Fibroblast of skin of left biceps (primary cell): ENCODE measurements at regions not wholly inside any gene's neighbourhood (a gene's known extent, or its start where the extent isn't known, plus 50 kb on each side); places are given as distances from the start of the nearest gene placed in this dataset.
"Not testable (repeated sequence)": the region's sequence is repeated elsewhere in the genome, so short reads cannot be mapped to it uniquely, and the experiment has no call there.

ENCODE experiments used
- DNase-seq, 2 experiments: peaks; one replicate each; pipeline ENCODE4 v3.0.0-alpha.2; 2013; ENCODE audit warnings: low read depth in 2 of 2

GRCh38 chr17:64800987-64801386 is 118.3 kb downstream of the LRRC37A3 start:
- not testable (repeated sequence) for DNase-seq

DNA sequence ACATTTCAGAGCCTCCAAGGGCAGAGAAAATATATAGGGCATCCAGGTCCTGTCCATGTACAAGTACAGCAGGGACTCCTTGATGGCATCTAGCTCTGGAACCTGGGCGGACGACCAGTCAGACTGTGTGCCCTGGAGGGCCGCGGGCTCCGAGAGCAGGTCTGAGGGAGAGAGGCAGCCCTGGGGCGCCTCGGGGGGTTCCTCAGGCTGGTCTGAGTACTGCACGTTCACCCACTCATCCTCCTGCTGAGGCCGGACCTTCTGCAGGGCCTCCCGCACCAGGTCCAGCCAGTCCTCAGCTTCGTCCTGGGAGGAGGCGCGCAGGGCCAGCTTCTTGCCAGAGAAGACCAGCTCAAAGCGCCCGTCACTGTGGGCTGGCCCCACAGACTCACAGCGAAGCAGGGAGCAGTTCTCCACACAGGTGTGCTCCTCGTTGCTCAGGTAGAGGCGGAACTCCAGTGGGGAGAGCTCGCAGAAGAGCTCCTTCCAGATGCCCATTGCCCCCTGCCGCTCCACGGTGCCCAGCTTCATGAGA is 118.8 kb downstream of the LRRC37A3 start:
- DNase-seq: not testable (repeated sequence)

GRCh38 chr17:64799543-64800188 is 119.6 kb downstream of the LRRC37A3 start:
- DNase-seq: not testable (repeated sequence)

DNA sequence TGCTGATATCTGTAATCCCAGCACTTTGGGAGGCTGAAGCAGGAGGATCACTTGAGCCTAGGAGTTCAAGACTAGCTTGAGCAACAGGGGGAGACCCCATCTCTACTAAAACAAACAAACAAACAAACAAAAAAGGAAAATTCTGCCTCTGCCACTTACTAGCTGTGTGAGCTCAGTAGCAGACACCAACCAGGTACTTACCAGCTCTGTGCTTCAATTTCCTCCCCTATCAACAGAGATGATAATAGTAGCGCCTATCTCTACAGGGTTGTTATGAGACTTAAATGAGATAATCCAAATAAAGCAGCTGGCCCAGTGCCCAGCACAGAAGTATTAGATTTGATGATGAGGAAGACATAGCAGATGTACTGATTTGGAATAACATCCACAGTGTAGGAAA is 120.3 kb downstream of the LRRC37A3 start:
- not testable (repeated sequence) for DNase-seq

GRCh38 chr17:64798489-64798790 is 120.8 kb downstream of the LRRC37A3 start:
- DNase-seq: not testable (repeated sequence)

GRCh38 chr17:64797746-64798488 is 121.4 kb downstream of the LRRC37A3 start:
- not testable (repeated sequence) for DNase-seq

GRCh38 chr17:64795342-64795741 is 123.9 kb downstream of the LRRC37A3 start:
- not testable (repeated sequence) for DNase-seq

DNA sequence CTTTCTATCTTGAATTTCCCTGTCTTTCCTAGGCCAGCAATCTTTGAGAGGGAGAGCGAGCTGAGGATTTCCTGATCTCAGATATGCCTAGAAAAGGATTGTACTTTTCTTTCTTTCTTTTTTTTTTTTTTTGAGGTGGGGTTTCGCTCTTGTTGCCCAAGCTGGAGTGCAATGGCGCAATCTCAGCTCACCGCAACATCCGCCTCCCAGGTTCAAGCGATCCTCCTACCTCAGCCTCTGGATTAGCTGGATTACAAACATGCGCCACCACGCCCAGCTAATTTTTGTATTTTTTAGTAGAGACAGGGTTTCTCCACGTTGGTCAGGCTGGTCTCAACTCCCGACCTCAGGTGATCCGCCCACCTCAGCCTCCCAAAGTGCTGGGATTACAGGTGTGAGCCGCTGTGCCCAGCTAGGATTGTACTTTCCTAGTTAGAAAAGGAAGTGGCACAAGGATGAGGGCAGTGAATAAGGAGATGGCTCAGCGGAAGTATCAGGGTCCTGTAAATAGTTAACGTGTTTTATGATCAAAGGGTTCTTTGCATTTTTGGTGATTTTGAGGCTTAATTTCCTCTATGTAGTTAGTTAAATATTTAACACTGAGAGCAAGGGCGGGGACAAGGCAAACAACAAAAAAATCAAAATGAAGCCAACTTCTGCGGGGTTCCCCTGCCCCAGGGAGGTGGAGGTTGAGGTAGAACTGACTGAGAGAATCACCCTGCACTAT is 124.6 kb downstream of the LRRC37A3 start:
- not testable (repeated sequence) for DNase-seq

- DNase-seq: not testable (repeated sequence)
These were observed 125.2 kb downstream of the LRRC37A3 start for GRCh38 chr17:64794113-64794512.

GRCh38 chr17:64792793-64793575 is 126.3 kb downstream of the LRRC37A3 start:
- not testable (repeated sequence) for DNase-seq

GRCh38 chr17:64792276-64792675 is 127.0 kb downstream of the LRRC37A3 start:
- not testable (repeated sequence) for DNase-seq

GRCh38 chr17:64791691-64792090 is 127.6 kb downstream of the LRRC37A3 start:
- not testable (repeated sequence) for DNase-seq

DNA sequence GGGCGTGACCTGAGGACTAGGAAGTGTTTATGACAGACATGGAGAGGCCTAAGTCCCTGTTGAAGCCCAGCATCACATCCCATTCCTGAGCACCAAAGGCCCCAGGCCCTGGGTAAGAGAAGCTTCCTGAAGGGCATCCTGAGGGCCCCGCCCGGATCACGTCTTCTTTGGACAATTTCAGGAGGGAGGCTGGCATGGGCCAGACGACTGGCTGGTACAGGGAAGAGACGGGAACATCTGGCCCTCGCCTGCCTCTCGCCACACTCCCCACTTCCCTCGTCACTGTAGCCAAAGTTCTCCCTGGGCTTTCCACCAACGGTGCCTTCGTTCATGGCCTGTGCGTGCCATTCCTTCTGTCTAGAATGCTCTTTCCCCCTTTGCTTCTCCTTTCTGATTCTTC is 128.1 kb downstream of the LRRC37A3 start:
- DNase-seq: not testable (repeated sequence)

GRCh38 chr17:64790690-64791089 is 128.6 kb upstream of the SMURF2 start:
- not testable (repeated sequence) for DNase-seq

DNA sequence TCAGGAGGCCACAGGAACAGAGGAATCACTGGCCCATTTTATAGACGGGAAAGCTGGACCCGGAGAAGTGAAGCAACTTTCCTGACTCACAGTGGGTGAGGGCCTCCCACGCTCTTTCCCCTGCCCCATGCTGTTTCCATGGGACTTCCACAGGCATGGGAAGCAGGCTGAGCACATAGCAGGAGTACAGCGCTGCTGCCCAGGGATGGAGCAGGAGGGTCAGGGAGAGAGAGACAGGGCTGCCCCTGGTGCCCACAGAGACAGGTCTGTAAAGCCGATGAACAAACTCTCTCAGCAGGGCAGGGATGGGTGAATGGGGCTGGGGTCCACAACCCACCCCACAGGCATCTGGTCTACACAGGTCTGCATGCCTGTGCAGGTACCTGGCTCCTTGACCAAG is 128.1 kb upstream of the SMURF2 start:
- DNase-seq: not testable (repeated sequence)

GRCh38 chr17:64789061-64789445 is 126.9 kb upstream of the SMURF2 start:
- not testable (repeated sequence) for DNase-seq

- DNase-seq: no peak
These were observed 126.4 kb upstream of the SMURF2 start for GRCh38 chr17:64788286-64789060.

DNA sequence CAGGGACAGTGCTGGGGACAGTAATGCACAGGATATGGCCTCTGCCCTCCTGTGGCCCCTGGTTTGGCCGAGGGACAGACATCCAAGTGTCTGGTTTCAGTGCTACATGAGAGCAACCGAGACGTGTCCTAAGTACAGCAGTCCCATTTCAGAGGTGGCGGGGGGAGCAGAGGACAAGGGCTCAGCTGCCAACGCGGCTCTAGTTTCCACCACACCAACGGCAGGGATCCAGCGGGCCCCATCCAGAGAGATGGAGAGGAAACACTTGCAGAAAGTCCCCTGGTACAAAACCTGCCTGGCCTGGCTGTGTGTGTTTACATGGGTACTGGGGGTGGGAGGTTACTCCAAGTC is 125.8 kb upstream of the SMURF2 start:
- DNase-seq: no peak

GRCh38 chr17:64787255-64787920 is 125.3 kb upstream of the SMURF2 start:
- DNase-seq: no peak

DNA sequence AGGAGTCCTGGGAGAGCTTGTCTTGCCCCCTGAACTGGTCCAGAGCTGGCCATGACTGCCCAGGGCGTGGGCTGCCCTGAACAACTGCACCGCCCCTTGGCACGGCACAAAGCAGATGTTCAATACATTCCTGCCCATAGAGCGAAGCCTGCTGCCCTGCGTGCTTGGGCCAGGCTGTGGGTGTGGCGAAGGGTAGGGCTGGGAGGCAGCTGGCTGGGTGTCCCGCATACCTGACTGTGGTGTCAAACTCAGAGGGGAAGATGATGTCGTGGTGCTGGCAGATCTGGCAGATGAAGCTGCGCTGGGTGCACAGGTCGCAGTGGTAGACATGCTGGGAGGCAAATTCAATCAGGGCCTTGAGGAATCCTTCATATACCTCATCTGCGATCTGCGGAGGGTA is 124.2 kb upstream of the SMURF2 start:
- DNase-seq: no peak
